ENCODE measurements at regions not wholly inside any gene's neighbourhood (a gene's known extent, or its start where the extent isn't known, plus 50 kb on each side); places are given as distances from the start of the nearest gene placed in this dataset.
A peak's percentile ranks its signal among the peaks of the same experiment; 100 is the strongest.
"Not testable (repeated sequence)": the region's sequence is repeated elsewhere in the genome, so short reads cannot be mapped to it uniquely, and the experiment has no call there.

GRCh38 chr7:106750773-106751172 is 89.8 kb upstream of the CCDC71L start:
- DNase-seq, result no peak

- DNase-seq, result no peak
Measured at GRCh38 chr7:106752367-106752766, 91.4 kb upstream of the CCDC71L start.

DNA sequence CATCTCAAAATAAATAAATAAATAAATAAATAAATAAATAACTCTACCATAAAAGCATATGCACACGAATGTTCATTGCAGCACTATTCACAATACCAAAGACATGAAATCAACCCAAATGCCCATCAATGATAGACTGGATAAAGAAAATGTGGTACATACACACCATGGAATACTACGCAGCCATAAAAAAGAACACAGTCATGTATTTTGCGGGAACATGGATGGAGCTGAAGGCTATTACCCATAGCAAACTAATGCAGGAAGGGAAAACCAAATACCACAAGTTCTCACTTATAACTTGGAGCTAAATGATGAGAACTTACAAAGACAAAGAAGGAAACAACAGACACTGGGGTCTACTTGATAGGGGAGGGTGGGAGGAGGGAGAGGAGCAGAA is 94.1 kb upstream of the CCDC71L start:
- not testable (repeated sequence) for DNase-seq

GRCh38 chr7:106755641-106756040 is 94.7 kb upstream of the CCDC71L start:
- DNase-seq, result no peak

GRCh38 chr7:106756071-106756470 is 95.1 kb upstream of the CCDC71L start:
- no peak for DNase-seq

- no peak for DNase-seq
Measured at GRCh38 chr7:106756884-106757283, 95.9 kb upstream of the CCDC71L start.

- DNase-seq, result no peak
Measured at GRCh38 chr7:106757846-106758245, 96.9 kb upstream of the CCDC71L start.

DNA sequence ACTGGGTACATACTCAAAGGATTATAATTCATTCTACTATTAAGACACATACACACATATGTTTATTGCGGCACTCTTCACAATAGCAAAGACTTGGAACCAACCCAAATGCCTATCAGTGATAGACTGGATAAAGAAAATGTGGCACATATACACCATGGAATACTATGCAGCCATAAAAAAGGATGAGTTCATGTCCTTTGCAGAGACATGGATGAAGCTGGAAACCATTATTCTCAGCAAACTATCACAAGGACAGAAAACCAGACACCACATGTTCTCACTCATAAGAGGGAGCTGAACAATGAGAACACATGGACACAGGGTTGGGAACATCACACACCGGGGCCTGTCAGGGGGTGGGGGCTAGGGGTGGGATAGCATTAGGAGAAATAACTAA is 101.9 kb upstream of the CCDC71L start:
- not testable (repeated sequence) for DNase-seq

DNA sequence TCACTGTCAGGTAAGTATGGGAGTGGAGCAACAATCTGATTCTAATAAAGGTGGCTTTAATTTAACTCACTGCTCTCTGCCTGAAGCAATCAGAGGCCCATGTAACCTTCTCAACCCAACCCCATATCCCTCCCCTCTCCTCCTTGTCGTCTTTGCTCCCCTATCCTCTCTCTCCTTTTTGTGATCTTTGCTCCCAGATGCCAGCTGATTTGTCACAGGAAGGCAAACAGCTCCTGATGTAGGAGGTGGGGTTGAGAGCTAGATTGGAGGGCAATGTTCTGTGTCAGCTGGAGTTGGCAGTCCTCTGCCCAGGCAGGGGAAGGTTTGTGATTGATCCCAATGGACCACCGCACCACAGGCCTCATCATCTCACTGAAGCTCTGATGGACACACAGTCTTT is 101.4 kb upstream of the PIK3CG start:
- no peak for DNase-seq

- DNase-seq, result peak; percentile 19
Measured at GRCh38 chr7:106765727-106766355, 99.2 kb upstream of the PIK3CG start.

GRCh38 chr7:106766551-106766950 is 98.5 kb upstream of the PIK3CG start:
- DNase-seq, result no peak

DNA sequence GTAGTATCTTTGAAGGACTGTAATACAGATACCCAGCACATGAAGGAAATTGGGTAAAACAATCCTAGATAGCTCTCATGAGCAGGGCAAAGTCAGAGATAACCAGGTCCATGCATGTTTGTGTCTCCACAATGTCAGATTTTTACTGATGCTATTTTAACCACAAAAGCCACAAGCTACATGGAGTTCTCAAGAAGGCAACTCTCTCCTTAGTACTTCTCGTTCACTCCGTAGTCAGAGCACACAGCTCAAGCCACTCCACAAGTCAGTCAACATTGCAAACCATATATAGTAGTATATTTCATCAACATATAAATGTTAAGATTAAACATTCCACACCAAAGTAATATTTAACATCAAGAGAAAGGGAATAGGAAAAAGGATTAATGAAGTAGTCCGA is 98.0 kb upstream of the PIK3CG start:
- DNase-seq, result no peak

- no peak for DNase-seq
Measured at GRCh38 chr7:106767498-106768323, 97.4 kb upstream of the PIK3CG start.

DNA sequence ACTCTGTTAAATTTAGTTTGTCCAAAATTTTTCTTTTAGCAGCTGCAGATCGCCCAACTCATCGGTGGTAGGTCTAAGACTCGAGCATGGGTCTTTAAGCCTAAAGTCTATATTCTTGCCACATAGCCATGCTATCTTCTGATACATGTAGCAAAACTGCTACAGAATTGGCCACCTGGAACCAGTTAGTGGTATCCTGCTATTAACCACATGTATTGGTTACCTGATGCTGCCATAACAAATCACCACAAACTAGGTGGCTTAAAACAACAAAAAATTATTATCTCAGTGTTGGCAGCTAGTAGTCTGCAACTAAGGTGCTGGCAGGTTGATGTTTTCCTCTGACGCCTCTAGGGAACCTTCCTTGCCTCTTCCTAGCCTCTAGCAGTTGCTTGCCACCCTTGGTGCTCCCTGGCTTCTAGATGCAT is 96.7 kb upstream of the PIK3CG start:
- no peak for DNase-seq

GRCh38 chr7:106770191-106770590 is 94.9 kb upstream of the PIK3CG start:
- DNase-seq, result peak; percentile 93

DNA sequence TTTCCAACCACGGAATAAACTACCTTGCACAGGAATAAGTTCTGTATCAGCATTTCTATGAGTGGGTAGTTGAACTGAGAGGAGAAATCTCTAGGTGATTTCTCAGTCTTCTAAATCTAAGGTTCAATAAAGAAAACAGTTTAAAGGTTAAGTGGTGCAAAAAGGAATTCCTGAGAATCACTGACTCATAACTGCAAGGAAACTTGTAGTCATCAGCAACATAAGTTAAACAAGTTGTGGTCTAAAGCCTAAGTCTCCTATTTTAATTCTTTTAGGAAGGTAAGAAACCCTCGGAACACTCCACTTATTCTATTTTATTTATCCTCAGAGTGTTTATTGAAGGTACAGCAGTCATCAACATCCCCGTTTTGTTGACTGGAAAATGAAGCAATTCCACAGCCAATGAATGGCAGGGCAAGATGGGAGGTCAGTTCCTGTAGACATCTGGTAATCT is 92.4 kb upstream of the PIK3CG start:
- peak; percentile 78 for DNase-seq

DNA sequence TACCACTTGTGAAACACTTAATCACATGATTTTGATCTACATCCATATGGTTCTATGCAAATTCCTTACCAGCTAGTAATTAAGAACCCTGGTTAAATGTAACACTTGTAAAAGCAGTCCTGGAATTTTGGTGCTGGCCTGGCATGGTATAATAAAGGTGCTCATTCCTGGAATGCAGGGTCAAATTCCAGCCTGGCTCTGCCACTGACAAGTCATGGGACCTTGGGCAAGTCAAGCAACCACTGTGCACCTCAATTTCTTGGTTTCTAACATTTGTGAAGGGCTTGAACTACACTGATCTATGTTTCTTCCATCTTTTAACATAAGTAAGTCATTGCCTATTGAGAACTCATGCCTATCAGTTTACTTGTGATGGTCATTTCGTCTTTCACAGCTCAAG is 91.9 kb upstream of the PIK3CG start:
- peak; percentile 60 for DNase-seq

DNA sequence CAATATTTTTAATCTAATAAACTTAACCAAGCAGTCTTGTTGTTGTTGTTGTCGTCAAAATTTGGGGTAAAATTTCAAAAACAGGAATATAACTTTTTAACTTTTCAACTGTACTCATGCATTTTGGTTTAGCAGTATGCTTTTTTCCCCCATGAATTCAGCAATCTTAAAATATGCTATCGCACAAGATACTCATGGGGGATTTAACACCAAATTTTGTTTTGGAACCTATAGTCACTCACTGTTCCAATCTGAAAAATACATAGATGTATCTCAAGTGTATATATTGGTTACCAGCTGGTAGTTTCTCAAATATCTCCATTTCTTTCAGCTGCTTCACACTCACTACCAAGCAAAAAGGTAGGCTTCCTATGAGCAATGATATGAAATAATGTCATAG is 91.4 kb upstream of the PIK3CG start:
- no peak for DNase-seq

DNA sequence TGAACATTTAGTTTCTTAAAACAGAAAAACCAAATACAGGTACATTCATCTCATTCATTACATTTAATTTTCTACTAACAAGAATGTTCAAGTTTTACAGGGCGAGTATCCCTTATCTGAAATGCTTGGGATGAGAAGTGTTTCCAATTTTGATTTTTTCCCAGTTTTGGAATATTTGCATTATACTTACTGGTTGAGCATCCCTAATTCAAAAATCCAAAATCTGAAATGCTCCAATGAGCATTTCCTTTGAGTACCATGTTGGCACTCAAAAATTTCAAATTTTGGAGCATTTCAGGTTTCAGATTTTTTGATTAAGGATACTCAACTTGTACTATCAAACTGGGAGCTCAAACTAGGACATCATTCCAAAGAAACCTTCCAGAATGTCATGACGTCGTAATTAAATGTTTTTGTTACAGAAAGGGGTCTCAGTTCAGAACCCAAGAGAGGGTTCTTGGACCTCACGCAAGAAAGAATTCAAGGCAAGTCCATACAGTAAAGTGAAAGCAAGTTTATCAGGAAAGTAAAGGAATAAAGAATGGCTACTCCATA is 90.8 kb upstream of the PIK3CG start:
- no peak for DNase-seq

DNA sequence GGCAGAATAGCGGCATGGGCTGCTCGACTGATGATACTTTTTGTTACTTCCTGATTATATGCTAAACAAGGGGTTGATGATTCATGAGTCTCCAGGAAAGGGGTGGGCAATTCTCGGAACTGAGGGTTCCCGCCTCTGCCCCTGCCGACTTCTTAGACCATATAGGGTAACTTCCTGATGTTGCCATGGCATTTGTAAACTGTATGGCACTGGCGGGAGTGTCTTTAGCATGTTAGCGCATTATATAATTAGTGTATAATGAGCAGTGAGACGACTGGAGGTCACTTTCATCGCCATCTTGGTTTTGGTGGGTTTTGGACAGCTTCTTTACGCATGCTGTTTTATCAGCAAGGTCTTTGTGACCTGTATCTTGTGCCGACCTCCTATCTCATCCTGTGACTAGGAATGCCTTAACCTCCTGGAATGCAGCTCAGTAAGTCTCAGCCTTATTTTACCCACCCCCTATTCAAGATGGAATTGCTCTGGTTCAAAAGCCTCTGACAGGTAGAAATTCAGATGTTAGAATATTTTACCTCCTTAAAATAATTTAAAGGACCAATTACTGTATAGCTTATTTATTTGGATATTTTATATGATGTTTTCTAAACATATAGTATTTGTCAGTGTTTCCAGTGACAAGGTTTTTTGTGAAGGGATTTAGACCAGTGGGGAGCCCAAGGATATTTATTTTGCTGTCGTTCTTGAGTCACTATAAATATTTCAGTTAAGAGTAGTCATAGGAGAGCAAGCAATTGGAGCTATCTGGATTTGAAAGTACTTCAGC is 90.1 kb upstream of the PIK3CG start:
- no peak for DNase-seq

- peak; percentile 48 for DNase-seq
Measured at GRCh38 chr7:106775552-106775936, 89.5 kb upstream of the PIK3CG start.

DNA sequence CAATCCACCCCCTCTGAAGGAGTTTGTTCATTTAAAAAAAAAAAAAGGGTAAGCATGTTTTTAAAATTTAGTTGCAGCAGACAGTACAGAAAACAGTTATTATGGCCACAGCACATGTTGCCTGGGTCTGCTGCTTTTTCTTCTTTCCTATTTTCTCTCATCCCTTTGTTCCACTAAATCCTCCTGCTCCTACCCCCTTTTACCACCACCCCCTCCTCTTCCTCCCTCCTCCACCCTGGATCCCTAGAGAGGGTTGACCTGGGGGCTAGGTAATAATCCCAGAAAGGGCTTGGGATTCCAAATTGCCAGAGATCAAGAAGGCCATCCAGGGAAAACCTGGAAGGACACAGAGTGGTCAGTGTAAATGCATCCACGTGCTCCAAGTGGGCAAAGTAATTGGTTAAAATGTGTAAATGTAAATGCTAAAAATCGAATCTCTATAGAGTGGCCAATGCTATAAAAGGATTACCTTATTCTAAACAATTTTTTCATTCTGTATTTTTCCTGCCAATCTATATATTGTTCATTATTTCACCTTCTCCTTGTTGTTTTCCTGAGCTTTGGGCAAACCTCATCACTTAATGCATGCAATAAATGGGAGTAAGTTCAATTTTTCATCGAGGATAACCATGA is 89.0 kb upstream of the PIK3CG start:
- no peak for DNase-seq
